IPS-NIHi11 (cell line): ENCODE measurements at regions not wholly inside any gene's neighbourhood (a gene's known extent, or its start where the extent isn't known, plus 50 kb on each side); places are given as distances from the start of the nearest gene placed in this dataset.
A peak's percentile ranks its signal among the peaks of the same experiment; 100 is the strongest.

Source experiments
- DNase-seq: peaks from one replicate; pipeline ENCODE4 v3.0.0; 2012; ENCODE audit warnings: mixed read lengths, low spot score

GRCh38 chr20:54272901-54273488 is 65.1 kb downstream of the PFDN4 start:
- DNase-seq: no peak

GRCh38 chr20:54275359-54276111 is 67.6 kb downstream of the PFDN4 start:
- no peak for DNase-seq

GRCh38 chr20:54276577-54277169 is 68.8 kb downstream of the PFDN4 start:
- DNase-seq: no peak

- no peak for DNase-seq
These were observed 70.4 kb downstream of the PFDN4 start for GRCh38 chr20:54278262-54278661.

- DNase-seq: no peak
These were observed 74.7 kb downstream of the PFDN4 start for GRCh38 chr20:54282625-54283024.

GRCh38 chr20:54283253-54283652 is 75.4 kb downstream of the PFDN4 start:
- DNase-seq: no peak

- DNase-seq: no peak
These were observed 77.2 kb downstream of the PFDN4 start for GRCh38 chr20:54284928-54285704.

- no peak for DNase-seq
These were observed 82.7 kb downstream of the PFDN4 start for GRCh38 chr20:54290636-54291035.

- no peak for DNase-seq
These were observed 83.6 kb downstream of the PFDN4 start for GRCh38 chr20:54291339-54292010.

GRCh38 chr20:54292185-54292584 is 84.3 kb downstream of the PFDN4 start:
- no peak for DNase-seq

- DNase-seq: no peak
These were observed 85.6 kb downstream of the PFDN4 start for GRCh38 chr20:54293526-54293925.

GRCh38 chr20:54294094-54294493 is 86.2 kb downstream of the PFDN4 start:
- no peak for DNase-seq

- DNase-seq: no peak
These were observed 87.8 kb downstream of the PFDN4 start for GRCh38 chr20:54295686-54296085.

- no peak for DNase-seq
These were observed 97.5 kb downstream of the PFDN4 start for GRCh38 chr20:54305421-54305820.

GRCh38 chr20:54306985-54307710 is 99.3 kb downstream of the PFDN4 start:
- no peak for DNase-seq

- no peak for DNase-seq
These were observed 100.9 kb downstream of the PFDN4 start for GRCh38 chr20:54308804-54309203.

GRCh38 chr20:54318892-54319291 is 111.0 kb downstream of the PFDN4 start:
- no peak for DNase-seq

- DNase-seq: peak; percentile 8
These were observed 112.3 kb downstream of the PFDN4 start for GRCh38 chr20:54320148-54320607.

- no peak for DNase-seq
These were observed 113.6 kb downstream of the PFDN4 start for GRCh38 chr20:54321352-54322087.

GRCh38 chr20:54323227-54323734 is 115.4 kb downstream of the PFDN4 start:
- DNase-seq: no peak
